HEK293T (cell line): ENCODE measurements at regions not wholly inside any gene's neighbourhood (a gene's known extent, or its start where the extent isn't known, plus 50 kb on each side); places are given as distances from the start of the nearest gene placed in this dataset.

Experiments
- CTCF ChIA-PET: fragments of 350-600 bp; formaldehyde crosslinking; extraction: SDS; loops from one replicate; lab custom pipeline; 2021; ENCODE audit warnings: antibody characterized with exemption, inconsistent platforms; lab: Yijun Ruan, JAX
- POLR2A ChIA-PET: fragments of 350-600 bp; formaldehyde crosslinking; extraction: SDS; loops from one replicate; lab custom pipeline; 2020; ENCODE audit warnings: antibody characterized with exemption, inconsistent platforms; lab: Yijun Ruan, JAX
- DNase-seq: peaks from one replicate; pipeline ENCODE4 v3.0.0; 2012; ENCODE audit warnings: mixed read lengths; ENCODE audit errors: extremely low spot score
- ARNT ChIP-seq: fragments of 450-650 bp; IDR thresholded peaks from 2 replicates; pipeline ENCODE4 v1.6.1; 2017; ENCODE audit warnings: mild to moderate bottlenecking
- BHLHE40 ChIP-seq: fragments of 450-650 bp; IDR thresholded peaks from 2 replicates; pipeline ENCODE4 v1.6.1; 2016; ENCODE audit warnings: mild to moderate bottlenecking, moderate library complexity, borderline replicate concordance
- CTBP1 ChIP-seq: fragments of 450-650 bp; IDR thresholded peaks from 2 replicates; pipeline ENCODE4 v1.6.1; 2016; ENCODE audit warnings: borderline replicate concordance
- ELF4 ChIP-seq: fragments of 450-650 bp; IDR thresholded peaks from 2 replicates; pipeline ENCODE4 v1.6.1; 2017; ENCODE audit warnings: antibody characterized with exemption
- FOXA1 ChIP-seq: fragments of 450-650 bp; IDR thresholded peaks from 2 replicates; pipeline ENCODE4 v1.6.1; 2016; ENCODE audit warnings: mild to moderate bottlenecking
- FOXK2 ChIP-seq: fragments of 450-650 bp; IDR thresholded peaks from 2 replicates; pipeline ENCODE4 v1.6.1; 2016; ENCODE audit warnings: mild to moderate bottlenecking
- FOXM1 ChIP-seq: fragments of 450-650 bp; IDR thresholded peaks from 2 replicates; pipeline ENCODE4 v1.6.1; 2017; ENCODE audit warnings: mild to moderate bottlenecking, borderline replicate concordance
- HDGF ChIP-seq: fragments of 450-650 bp; IDR thresholded peaks from 2 replicates; pipeline ENCODE4 v1.6.1; 2017; ENCODE audit warnings: antibody characterized with exemption, borderline replicate concordance
- L3MBTL2 ChIP-seq: fragments of 450-650 bp; conservative IDR thresholded peaks from 2 replicates; pipeline ENCODE4 v1.6.1; 2016; ENCODE audit warnings: mild to moderate bottlenecking
- LEF1 ChIP-seq: fragments of 450-650 bp; IDR thresholded peaks from 2 replicates; pipeline ENCODE4 v1.6.1; 2017; ENCODE audit warnings: mild to moderate bottlenecking, borderline replicate concordance
- NFRKB ChIP-seq: fragments of 450-650 bp; IDR thresholded peaks from 2 replicates; pipeline ENCODE4 v1.6.1; 2016; ENCODE audit warnings: mild to moderate bottlenecking, moderate library complexity
- SP1 ChIP-seq: fragments of 450-650 bp; IDR thresholded peaks from 2 replicates; pipeline ENCODE4 v1.6.1; 2017
- SUZ12 ChIP-seq: fragments of 450-650 bp; IDR thresholded peaks from 2 replicates; pipeline ENCODE4 v1.6.1; 2016; ENCODE audit warnings: mild to moderate bottlenecking
- TARDBP ChIP-seq: fragments of 450-650 bp; IDR thresholded peaks from 2 replicates; pipeline ENCODE4 v1.6.1; 2016
- ZNF384 ChIP-seq: fragments of 450-650 bp; IDR thresholded peaks from 2 replicates; pipeline ENCODE4 v1.6.1; 2016
- TF ChIP-seq, protein P1 (sequence below): fragments of 450-650 bp; IDR thresholded peaks from 2 replicates; pipeline ENCODE4 v1.6.1; 2016

DNA sequence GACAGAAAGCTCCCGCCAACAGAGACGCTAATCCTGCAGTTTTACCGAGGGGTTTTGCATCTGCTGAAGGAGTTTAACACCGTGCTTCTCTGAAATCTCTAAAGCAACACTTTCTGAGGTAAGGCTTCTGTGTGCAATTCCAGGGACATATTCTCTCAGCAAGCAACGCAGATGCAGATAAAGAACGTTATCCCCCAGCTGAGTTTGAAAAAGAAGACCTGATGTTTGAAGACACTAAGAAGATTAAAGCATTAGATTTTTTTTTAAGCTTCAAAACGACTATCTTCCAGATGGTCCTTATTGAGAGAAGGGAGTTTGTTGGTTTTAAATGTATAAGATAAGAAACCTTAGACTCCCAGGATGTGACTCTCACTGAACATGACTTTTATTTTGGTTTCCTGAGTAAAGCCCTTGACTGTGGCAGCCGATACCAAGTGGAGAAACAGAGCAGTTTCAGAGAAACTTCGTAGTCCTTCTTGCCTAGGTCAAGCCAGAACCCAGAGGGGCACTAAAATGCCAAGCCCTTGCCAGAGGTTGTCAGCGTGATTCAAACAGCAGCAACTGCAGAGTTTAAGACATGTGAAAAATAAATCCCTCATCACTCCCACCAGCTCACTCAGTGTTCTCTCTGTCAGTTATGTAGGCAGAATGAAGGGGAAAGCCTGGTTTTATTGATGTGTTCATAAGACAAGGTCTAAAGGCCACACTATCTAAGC lies 353.3 kb upstream of the CNR1 start:
- CTCF ChIA-PET, result no interaction called here
- no peak for TF ChIP-seq L3MBTL2
- TF ChIP-seq ARNT, result no peak
- no peak for TF ChIP-seq NFRKB
- POLR2A ChIA-PET, result no interaction called here
- DNase-seq, result no peak

DNA sequence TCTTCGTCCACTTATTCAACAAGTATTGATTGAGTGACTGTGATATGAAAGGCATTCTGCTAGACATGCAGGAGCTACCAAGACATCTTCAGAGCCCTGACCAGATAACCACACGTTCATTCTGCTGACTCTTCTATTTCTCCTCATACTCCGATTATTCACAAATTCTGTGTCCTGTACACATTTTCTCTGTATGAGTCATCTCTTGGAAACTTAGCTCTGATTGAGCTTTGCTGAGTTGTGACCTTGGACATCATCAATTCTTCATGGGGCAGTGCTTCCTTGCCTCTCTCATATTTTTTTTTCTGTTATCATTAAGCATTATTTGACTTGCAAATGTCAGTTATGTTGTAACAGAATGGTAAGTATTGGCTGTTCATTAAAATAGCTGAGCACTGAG lies 351.6 kb upstream of the CNR1 start:
- POLR2A ChIA-PET, result no interaction called here
- TF ChIP-seq ELF4 (no peak), HDGF (no peak), LEF1 (no peak), FOXA1 (no peak)
- CTCF ChIA-PET, result no interaction called here
- DNase-seq, result no peak

DNA sequence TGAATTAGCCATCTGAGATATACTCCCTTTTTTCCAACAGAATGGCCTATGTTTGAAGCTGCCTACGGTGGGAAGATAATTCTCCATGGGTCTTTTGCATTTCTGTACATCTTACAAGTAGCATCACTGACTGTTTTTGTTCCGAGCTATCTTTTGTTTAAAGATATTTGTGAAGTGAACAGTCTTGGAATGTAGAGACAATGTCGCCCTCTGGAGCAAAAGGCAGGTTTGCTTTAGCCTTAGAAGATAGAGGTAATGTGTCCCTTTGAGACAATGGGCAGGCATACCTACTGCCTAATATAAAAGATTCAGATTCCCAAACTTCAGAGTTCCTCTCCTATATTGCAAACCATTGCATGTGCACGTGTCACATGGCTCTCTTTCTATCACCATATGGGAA lies 347.8 kb upstream of the CNR1 start:
- no peak for TF ChIP-seq LEF1
- POLR2A ChIA-PET, result no interaction called here
- CTCF ChIA-PET, result interaction anchor here (0.7 kb wide), 1 partner anchor 15 kb away, joined by 3 read pairs; no protein-coding TSS in a partner anchor
- no peak for DNase-seq

DNA sequence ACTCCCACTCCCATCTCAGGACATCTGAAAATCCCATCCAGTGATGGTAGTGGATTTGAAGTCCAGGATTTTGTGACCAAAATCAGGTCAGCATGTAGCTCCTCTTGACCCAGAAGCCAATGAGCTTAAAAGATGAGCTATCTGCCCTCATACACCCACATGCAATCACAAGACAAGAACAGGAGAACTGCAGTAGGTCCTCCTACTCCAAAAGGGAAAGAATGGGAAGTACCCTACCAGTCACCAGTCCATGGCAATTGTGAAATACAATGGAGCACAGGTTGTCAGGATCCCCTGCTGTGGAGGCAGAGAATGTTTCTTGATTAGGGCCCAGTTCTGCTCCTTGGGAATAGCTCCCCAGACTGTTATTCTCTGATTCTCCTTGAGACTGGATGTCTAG lies 347.3 kb upstream of the CNR1 start:
- POLR2A ChIA-PET, result no interaction called here
- CTCF ChIA-PET, result interaction anchor here (0.7 kb wide), 1 partner anchor 16 kb away, joined by 3 read pairs; no protein-coding TSS in a partner anchor
- no peak for DNase-seq
- TF ChIP-seq BHLHE40 (no peak), SP1 (no peak), SUZ12 (no peak), ELF4 (no peak), NFRKB (no peak), LEF1 (no peak), TARDBP (no peak), CTBP1 (no peak), HDGF (no peak), FOXK2 (no peak), ARNT (no peak), FOXA1 (no peak), ZNF384 (no peak), L3MBTL2 (no peak), FOXM1 (no peak)
- TF ChIP-seq, protein P1, sequence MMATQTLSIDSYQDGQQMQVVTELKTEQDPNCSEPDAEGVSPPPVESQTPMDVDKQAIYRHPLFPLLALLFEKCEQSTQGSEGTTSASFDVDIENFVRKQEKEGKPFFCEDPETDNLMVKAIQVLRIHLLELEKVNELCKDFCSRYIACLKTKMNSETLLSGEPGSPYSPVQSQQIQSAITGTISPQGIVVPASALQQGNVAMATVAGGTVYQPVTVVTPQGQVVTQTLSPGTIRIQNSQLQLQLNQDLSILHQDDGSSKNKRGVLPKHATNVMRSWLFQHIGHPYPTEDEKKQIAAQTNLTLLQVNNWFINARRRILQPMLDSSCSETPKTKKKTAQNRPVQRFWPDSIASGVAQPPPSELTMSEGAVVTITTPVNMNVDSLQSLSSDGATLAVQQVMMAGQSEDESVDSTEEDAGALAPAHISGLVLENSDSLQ, result no peak

DNA sequence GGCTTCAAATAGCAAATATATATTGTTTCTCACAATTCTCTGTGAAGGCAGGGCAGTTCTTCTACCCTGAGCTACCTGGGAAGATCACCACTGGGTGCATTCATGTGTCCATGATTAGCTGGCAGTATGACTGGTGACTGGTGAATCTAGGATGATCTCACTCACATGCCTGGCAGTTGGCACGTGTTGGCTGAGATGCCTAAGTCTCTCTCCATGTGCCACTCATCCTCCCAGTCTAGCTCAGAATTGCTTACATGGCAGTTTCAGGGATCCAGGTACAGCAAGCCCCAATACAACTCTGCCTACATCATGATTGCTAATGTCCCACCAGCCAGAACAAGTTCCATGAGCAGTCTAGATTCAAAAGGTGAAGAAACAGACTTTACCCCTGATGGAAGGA lies 346.8 kb upstream of the CNR1 start:
- CTCF ChIA-PET, result no interaction called here
- TF ChIP-seq NFRKB (no peak), FOXA1 (no peak), SP1 (no peak), FOXM1 (no peak), FOXK2 (no peak), HDGF (no peak), TARDBP (no peak), L3MBTL2 (no peak), CTBP1 (no peak), LEF1 (no peak), BHLHE40 (no peak), ELF4 (no peak), ARNT (no peak), SUZ12 (no peak), ZNF384 (no peak)
- TF ChIP-seq, protein P1, result no peak
- no peak for DNase-seq
- POLR2A ChIA-PET, result no interaction called here

DNA sequence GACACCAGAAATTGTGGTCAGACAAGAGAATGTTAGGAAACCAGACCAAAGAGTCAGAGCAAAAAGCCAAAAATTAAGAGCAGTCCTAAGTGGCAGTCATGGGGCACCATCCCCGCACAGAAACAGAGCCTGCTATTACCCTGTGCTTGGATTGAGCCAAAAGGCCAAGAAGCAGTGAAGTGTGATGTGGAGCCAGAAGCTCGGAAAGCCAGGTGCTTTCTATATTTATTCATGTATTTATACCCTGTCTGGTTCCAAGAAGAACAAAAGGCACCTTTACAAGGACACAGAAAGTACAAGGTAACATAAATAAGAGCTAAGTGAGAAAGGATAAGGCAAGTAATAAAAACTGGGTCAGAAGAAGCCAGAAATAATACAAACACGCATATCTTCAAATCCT lies 336.2 kb upstream of the CNR1 start:
- no peak for TF ChIP-seq L3MBTL2
- TF ChIP-seq BHLHE40, result no peak
- TF ChIP-seq NFRKB, result no peak
- TF ChIP-seq FOXK2, result no peak
- TF ChIP-seq FOXA1, result no peak
- no peak for TF ChIP-seq SUZ12
- TF ChIP-seq, protein P1, result no peak
- TF ChIP-seq HDGF, result no peak
- no peak for TF ChIP-seq ARNT
- TF ChIP-seq LEF1, result no peak
- no peak for TF ChIP-seq TARDBP
- CTCF ChIA-PET, result no interaction called here
- POLR2A ChIA-PET, result no interaction called here
- no peak for DNase-seq
